ENCODE measurements at regions not wholly inside any gene's neighbourhood (a gene's known extent, or its start where the extent isn't known, plus 50 kb on each side); places are given as distances from the start of the nearest gene placed in this dataset.
"Not testable (repeated sequence)": the region's sequence is repeated elsewhere in the genome, so short reads cannot be mapped to it uniquely, and the experiment has no call there.

DNA sequence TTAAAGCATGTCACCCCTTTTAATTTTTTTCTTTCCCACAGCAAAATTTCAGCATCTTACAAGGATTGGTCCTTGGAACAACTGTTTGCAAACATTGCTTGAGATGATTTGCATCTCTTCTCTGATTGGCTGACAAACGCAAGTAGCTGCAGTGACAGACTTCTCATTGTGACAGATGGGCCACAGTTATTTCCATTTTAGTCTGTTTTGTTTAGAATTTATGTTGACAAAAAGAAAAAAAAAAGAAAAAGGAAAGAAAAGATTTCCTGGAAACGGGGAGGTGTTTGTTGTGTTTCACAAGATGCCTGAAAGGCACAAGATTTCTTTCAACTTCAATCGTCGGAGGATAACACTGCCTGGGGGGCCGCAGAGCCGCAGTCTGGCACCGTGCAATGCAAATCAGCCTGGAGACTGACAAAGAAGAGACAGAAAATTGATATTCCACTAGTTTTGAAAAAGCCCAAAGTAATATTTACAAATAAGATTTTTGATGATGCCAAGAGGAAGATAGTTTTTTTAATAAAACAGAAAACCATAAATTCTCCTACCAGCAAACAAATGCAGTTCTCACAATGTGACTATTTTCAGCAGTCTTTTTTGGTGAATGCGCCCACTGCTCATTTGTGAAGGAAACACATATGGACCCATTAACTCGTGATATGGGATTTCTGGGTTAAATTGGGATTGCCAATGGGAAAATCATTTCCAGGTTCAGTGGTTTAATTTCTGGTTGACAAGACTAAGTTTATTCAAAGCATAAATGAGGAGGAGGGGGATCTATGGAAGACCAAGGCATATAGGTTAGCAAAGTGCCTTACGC, 296.2 kb upstream of the SMIM21 start:
- TF ChIP-seq GABPA (IDR thresholded peaks at IDR 0.05; ENCODE audit: low read depth) (no peak), SPI1 (IDR thresholded peaks at IDR 0.05; ENCODE audit: borderline replicate concordance, low read depth) (no peak)
- TF ChIP-seq, protein P1, sequence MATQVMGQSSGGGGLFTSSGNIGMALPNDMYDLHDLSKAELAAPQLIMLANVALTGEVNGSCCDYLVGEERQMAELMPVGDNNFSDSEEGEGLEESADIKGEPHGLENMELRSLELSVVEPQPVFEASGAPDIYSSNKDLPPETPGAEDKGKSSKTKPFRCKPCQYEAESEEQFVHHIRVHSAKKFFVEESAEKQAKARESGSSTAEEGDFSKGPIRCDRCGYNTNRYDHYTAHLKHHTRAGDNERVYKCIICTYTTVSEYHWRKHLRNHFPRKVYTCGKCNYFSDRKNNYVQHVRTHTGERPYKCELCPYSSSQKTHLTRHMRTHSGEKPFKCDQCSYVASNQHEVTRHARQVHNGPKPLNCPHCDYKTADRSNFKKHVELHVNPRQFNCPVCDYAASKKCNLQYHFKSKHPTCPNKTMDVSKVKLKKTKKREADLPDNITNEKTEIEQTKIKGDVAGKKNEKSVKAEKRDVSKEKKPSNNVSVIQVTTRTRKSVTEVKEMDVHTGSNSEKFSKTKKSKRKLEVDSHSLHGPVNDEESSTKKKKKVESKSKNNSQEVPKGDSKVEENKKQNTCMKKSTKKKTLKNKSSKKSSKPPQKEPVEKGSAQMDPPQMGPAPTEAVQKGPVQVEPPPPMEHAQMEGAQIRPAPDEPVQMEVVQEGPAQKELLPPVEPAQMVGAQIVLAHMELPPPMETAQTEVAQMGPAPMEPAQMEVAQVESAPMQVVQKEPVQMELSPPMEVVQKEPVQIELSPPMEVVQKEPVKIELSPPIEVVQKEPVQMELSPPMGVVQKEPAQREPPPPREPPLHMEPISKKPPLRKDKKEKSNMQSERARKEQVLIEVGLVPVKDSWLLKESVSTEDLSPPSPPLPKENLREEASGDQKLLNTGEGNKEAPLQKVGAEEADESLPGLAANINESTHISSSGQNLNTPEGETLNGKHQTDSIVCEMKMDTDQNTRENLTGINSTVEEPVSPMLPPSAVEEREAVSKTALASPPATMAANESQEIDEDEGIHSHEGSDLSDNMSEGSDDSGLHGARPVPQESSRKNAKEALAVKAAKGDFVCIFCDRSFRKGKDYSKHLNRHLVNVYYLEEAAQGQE (IDR thresholded peaks at IDR 0.05; ENCODE audit: insufficient replicate concordance, low read depth), result no peak
- no peak for DNase-seq (ENCODE audit: low read depth in 1 of 2, low spot score in 1 of 2)
- Histone ChIP-seq H3K4me3 (replicated peaks; ENCODE audit: insufficient read depth, low read length) (no peak overlapping the region), H3K27me3 (ENCODE audit: insufficient read depth, poor library complexity, severe bottlenecking) (no peaks in the 10 kb centered on the region), H3K27ac (replicated peaks) (no peak overlapping the region)

DNA sequence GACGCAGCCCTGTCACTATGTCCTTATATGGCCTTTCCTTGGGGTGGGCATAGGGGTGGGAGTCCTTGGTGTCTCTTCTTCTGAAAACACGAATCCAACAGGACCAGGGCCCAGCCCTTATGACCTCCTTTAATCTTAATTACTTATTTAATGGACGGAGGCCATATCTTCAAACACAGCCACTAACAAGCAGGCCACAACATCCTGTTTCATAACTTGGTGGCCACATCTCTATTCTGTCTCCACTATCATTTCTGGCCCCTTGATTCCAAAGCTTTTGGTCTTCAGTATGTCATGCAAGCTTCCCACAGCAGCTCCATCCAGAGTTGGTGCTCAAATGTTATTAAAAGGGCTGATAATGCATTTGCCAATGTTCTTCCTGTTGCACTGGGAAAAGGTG, 287.3 kb upstream of the SMIM21 start:
- TF ChIP-seq SPI1 (IDR thresholded peaks at IDR 0.05; ENCODE audit: borderline replicate concordance, low read depth) (no peak), POLR2AphosphoS5 (IDR thresholded peaks at IDR 0.05; ENCODE audit: low read depth) (no peak), GABPA (IDR thresholded peaks at IDR 0.05; ENCODE audit: low read depth) (no peak)
- TF ChIP-seq, protein P1 (IDR thresholded peaks at IDR 0.05; ENCODE audit: insufficient replicate concordance, low read depth), result no peak
- TF ChIP-seq, protein P2, sequence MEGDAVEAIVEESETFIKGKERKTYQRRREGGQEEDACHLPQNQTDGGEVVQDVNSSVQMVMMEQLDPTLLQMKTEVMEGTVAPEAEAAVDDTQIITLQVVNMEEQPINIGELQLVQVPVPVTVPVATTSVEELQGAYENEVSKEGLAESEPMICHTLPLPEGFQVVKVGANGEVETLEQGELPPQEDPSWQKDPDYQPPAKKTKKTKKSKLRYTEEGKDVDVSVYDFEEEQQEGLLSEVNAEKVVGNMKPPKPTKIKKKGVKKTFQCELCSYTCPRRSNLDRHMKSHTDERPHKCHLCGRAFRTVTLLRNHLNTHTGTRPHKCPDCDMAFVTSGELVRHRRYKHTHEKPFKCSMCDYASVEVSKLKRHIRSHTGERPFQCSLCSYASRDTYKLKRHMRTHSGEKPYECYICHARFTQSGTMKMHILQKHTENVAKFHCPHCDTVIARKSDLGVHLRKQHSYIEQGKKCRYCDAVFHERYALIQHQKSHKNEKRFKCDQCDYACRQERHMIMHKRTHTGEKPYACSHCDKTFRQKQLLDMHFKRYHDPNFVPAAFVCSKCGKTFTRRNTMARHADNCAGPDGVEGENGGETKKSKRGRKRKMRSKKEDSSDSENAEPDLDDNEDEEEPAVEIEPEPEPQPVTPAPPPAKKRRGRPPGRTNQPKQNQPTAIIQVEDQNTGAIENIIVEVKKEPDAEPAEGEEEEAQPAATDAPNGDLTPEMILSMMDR (IDR thresholded peaks at IDR 0.05; ENCODE audit: insufficient read depth, low read length), result no peak
- H3K4me3 ChIP-seq (replicated peaks; ENCODE audit: insufficient read depth, low read length), result no peak overlapping the region
- peak in 1 of 2 experiments; percentile 31 for DNase-seq (ENCODE audit: low read depth in 1 of 2, low spot score in 1 of 2)
- H3K27ac ChIP-seq (replicated peaks), result no peak overlapping the region
- H3K27me3 ChIP-seq (ENCODE audit: insufficient read depth, poor library complexity, severe bottlenecking), result no peaks in the 10 kb centered on the region

DNA sequence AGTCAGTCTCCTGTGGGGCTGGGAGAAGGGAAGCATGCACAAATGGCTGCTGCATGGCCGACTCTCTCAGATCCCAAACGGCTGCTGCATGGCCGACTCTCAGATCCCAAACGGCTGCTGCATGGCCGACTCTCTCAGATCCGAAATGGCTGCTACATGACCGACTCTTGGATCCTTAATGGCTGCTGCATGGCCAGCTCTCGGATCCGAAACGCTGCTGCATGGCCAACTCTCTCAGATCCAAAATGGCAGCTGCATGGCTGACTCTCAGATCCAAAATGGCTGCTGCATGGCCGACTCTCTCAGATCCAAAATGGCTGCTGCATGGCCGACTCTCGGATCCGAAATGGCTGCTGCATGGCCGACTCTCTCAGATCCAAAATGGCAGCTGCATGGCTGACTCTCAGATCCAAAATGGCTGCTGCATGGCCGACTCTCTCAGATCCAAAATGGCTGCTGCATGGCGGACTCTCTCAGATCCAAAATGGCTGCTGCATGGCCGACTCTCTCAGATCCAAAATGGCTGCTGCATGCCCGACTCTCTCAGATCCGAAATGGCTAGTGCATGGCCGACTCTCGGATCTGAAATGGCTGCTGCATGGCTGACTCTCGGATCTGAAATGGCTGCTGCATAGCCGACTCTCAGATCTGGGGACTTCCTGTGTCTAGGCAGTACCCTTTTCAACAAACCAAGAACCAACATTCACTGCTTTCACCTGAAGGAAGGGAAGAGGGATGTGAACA, 284.8 kb upstream of the SMIM21 start:
- not testable (repeated sequence) for H3K27me3 ChIP-seq (ENCODE audit: insufficient read depth, poor library complexity, severe bottlenecking); H3K27ac ChIP-seq (replicated peaks); H3K4me3 ChIP-seq (replicated peaks; ENCODE audit: insufficient read depth, low read length); DNase-seq (ENCODE audit: low read depth in 1 of 2, low spot score in 1 of 2)

DNA sequence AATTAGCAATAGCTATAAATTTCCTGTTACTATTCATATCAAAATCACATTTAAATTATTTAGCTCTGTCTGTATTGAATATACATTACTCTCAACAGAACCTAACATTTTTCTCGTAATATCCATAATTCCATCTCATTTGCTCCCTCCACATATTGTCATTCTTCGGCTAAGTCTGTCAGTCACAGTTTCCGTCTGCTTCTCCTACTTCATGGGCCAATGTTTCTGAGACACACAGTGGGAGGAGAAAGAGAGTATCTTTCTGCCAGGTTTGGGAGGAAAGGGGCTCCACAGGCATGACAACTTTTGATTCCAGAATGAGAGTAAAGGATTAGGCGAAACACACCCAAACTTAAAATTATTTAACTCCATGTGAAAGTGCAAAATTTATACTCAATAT, 273.1 kb upstream of the SMIM21 start:
- no peak for DNase-seq (ENCODE audit: low read depth in 1 of 2, low spot score in 1 of 2)
- Histone ChIP-seq H3K27me3 (ENCODE audit: insufficient read depth, poor library complexity, severe bottlenecking) (peaks cover 2% of the 10 kb centered on the region), H3K4me3 (replicated peaks; ENCODE audit: insufficient read depth, low read length) (no peak overlapping the region), H3K27ac (replicated peaks) (no peak overlapping the region)
- TF ChIP-seq, protein P2 (IDR thresholded peaks at IDR 0.05; ENCODE audit: insufficient read depth, low read length), result no peak
- TF ChIP-seq GABPA (IDR thresholded peaks at IDR 0.05; ENCODE audit: low read depth) (no peak), POLR2AphosphoS5 (IDR thresholded peaks at IDR 0.05; ENCODE audit: low read depth) (no peak), SPI1 (IDR thresholded peaks at IDR 0.05; ENCODE audit: borderline replicate concordance, low read depth) (no peak)
- TF ChIP-seq, protein P1 (IDR thresholded peaks at IDR 0.05; ENCODE audit: insufficient replicate concordance, low read depth), result no peak

Measured in HL-60 (cell line).